Right lobe of liver (tissue), 4 donors: ENCODE measurements at regions not wholly inside any gene's neighbourhood (a gene's known extent, or its start where the extent isn't known, plus 50 kb on each side); places are given as distances from the start of the nearest gene placed in this dataset.

Experiments used
- POLR2A ChIP-seq: fragments of 450-650 bp; IDR thresholded peaks from one replicate; pipeline ENCODE4 v1.6.1; 2017; ENCODE audit warnings: antibody characterized with exemption, mild to moderate bottlenecking
- TF ChIP-seq, protein P1 (sequence below), 4 donors: fragments of 200-600 bp in 3 of 4; fragments of 450-650 bp in 1 of 4; IDR thresholded peaks; one replicate each; pipeline versions ENCODE4 v1.5.1 to v1.8.0; 2016 to 2022; ENCODE audit warnings: antibody characterized with exemption in 4 of 4, mild to moderate bottlenecking in 2 of 4
- donor health status: DM: no; HTN: no; CAD: no.
- donor health status: DM: no; HTN: no; CAD: no.
- donor health status: DM: no; HTN: yes; CAD: no.

DNA sequence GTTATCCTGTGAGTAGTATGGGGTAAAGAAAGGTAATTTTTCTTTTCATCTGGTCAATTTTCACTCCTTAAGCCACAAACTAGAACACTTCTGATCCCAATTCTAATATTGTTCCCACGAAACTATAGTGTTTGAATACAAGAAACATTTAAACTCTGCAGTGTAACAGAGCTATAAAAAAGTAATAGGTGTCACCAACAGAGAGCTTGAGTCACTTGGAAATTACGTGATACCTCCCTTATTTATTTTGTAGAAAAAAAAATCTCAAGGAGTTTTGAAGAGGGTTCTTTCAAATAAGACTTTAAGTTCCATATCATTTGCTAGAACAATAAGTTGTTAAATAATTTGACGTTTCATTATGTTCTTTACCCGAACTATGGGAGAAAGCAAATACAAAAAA is 959.4 kb downstream of the JRKL start:
- TF ChIP-seq, protein P1, sequence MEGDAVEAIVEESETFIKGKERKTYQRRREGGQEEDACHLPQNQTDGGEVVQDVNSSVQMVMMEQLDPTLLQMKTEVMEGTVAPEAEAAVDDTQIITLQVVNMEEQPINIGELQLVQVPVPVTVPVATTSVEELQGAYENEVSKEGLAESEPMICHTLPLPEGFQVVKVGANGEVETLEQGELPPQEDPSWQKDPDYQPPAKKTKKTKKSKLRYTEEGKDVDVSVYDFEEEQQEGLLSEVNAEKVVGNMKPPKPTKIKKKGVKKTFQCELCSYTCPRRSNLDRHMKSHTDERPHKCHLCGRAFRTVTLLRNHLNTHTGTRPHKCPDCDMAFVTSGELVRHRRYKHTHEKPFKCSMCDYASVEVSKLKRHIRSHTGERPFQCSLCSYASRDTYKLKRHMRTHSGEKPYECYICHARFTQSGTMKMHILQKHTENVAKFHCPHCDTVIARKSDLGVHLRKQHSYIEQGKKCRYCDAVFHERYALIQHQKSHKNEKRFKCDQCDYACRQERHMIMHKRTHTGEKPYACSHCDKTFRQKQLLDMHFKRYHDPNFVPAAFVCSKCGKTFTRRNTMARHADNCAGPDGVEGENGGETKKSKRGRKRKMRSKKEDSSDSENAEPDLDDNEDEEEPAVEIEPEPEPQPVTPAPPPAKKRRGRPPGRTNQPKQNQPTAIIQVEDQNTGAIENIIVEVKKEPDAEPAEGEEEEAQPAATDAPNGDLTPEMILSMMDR (IDR thresholded peaks at IDR 0.05), result no peak
- no peak for TF ChIP-seq POLR2A
